GM18502 (cell line): ENCODE measurements at regions not wholly inside any gene's neighbourhood (a gene's known extent, or its start where the extent isn't known, plus 50 kb on each side); places are given as distances from the start of the nearest gene placed in this dataset.
"Not testable (repeated sequence)": the region's sequence is repeated elsewhere in the genome, so short reads cannot be mapped to it uniquely, and the experiment has no call there.

Experiments used
- ATAC-seq: cut with Tn5 transposase; IDR thresholded peaks from one replicate; pipeline ENCODE4 v1.9.1; 2021; ENCODE audit warnings: mild to moderate bottlenecking; ENCODE audit not compliant: unreplicated experiment, poor library complexity

DNA sequence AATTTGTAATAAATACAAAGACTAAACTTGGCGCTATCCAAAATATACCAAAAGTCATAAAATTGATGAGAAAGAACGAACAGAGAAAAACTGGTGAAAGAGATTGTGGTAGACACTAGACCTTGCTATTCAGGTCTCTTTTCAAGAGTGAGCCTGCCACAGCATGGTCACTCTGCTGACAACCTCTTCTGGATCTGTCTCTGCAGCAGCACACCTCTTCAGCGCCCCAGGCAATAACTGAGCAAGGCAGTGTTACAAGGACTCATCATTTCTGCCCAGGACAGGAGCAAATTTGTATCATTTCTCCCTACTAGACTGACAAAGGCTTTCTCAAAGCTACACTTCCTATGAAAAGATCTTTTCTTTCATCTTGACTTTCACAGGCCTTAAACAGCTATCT, 976.0 kb downstream of the DNAJB9 start:
- no peak for ATAC-seq

DNA sequence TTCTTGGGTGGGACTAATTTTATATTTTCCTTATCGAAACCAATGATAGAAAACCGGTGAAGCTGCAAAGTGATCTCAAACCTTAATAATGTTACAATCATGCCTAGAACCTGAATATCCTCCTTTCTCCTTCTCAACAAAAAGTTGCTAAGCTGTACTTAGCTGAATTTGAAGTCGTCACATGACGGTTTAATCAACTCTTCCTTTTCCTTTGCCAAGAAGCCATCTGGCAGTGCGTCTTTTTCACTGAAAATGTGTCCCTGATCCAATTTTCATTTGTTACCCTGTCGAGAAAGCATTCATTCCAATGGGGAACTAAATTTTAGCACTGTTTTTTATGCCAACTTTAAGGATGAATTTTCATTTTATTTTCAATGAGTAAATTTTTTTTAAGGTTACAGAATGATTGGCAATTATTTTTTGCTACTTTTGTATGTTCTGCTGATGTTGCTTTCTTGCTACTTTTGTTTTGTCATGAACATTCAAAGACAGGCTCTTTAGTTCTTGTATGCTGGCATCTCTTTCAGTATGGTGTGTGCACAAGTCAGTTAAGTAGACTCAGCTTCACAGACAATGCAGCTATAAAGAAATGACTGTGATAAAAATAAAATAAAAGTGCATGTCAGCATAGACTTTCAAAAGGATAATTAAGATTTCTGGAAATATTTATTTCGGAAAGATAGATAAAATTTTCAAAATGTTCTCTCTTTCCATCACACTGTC, 980.0 kb downstream of the DNAJB9 start:
- ATAC-seq, result no peak

DNA sequence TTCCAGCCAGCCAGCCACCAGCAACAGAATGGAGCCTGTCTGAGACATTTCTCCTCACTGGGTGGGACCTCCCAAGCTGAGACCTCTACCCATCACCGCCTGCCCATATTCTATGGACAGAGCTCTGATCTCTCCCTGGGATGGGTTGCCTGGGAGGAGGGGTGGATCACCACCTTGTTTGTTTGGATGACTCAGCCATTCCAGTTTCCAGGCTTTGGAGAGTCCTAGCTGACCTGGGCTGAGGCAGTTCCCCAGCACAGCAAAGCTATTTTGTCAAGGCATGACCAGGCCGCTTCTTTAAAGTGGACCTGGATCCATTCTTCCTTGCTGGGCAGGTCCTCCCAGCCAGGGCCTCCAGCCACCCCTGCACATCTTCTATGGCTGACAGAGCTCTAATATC, 982.3 kb downstream of the DNAJB9 start:
- no peak for ATAC-seq

DNA sequence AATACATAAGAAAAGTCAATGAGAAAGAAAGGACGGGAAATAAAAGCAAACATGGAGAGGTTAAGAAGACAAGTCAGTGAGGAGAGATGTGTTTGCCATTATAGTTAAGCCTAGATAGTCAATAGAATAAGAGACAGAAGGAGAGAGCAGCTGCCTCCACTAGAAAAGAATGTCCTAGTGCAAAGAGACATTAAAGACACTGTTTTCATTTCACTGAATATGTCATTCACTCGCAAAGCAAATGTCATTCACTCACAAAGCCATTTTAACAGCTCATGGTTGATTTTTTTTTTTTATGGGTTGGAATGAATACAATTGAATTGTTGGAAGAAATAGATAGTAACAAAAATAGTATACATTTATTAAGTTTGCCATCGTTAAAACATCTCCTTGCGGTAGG, 1007.6 kb downstream of the DNAJB9 start:
- ATAC-seq, result no peak

DNA sequence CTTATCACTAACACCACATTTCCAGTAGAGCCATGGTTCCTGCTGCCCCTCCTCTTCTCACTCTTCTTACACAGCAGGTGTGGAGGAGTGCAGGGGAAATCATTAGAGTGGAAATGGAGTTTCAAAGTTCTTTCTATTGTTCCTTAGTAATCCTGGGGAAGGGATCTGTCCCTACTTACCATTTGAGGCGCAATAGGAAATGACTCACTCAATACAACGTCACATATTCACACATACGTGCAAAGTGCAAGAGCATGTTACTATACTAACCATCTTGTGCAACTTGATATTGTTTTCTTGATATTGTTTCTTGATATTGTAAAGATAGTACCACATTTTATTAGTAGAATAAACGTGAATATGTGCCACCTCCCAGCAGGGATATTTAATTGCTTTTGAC, 1010.2 kb downstream of the DNAJB9 start:
- no peak for ATAC-seq

DNA sequence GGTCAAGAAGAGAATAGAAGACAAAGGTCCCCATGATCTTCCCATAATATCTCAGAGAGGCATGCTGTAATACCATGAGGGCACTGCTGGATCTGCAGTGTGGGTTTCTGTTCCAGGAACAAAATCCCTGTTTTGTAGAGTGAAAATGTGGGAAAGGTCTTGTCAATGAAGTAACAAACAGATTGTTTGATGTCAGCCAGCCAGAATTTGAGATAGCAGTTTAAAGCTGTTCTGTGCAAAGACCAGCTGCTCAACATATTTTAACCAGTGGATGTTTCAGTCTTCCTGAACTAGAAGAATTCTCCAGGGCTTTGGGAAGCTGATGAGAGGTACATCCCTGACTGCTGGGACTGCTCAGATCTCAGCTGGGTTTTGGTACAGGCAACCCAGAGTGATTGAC, 1012.5 kb downstream of the DNAJB9 start:
- no peak for ATAC-seq

DNA sequence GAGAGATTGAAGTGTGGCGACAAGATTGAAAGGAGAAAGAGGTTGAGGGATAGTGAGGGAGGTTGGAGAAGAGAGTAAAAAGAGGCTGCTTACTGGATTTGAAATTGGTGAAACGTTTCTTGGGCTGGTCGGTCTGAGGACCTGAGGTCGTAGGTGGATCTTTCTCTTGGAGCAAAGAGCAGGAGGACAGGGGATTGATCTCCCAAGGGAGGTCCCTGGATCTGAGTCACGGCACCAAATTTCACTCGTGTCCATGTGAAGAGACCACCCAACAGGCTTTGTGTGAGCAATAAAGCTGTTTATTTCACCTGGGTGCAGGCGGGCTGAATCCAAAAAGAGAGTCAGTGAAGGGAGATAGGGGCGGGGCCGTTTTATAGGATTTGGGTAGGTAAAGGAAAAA, 1027.3 kb downstream of the DNAJB9 start:
- ATAC-seq, result not testable (repeated sequence)

DNA sequence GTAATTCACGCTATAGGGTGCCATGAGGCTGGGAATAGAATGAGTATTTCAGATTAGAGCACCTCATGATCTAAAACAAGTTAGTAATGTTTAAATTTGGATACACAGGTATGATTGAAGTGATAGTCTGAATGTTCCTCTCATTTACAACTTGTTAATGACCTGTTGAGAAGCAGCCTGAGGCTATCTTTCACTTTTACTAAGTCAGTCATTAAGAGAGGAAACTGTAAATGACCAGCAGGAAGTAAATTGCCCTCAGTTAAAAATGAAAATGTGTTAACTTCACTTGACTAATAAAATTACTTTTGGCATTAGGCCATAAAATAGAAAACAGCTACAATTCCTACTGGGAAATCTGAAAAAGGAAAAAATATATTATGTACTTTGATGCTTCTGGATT, 1042.0 kb downstream of the DNAJB9 start:
- ATAC-seq, result no peak

DNA sequence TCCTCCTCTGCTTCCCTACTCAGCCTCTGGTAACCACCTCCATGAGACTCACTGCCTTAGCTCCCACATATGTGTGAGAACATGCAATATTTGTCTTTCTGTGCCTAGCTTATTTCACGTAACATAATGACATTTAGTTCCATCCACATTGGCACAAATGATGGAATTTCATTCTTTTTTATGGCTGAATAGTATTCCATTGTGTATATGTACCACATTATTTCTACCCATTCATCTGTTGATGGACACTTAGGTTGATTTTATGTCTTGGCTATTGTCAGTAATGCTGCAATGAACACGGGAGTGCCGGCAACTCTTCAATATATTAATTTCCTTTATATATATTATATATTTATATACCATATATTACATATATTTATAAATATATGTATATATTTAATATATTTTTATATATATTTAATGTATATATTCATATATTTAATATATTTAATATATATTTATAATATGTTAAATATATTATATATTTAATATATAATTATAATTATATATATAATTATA, 1046.9 kb downstream of the DNAJB9 start:
- no peak for ATAC-seq

DNA sequence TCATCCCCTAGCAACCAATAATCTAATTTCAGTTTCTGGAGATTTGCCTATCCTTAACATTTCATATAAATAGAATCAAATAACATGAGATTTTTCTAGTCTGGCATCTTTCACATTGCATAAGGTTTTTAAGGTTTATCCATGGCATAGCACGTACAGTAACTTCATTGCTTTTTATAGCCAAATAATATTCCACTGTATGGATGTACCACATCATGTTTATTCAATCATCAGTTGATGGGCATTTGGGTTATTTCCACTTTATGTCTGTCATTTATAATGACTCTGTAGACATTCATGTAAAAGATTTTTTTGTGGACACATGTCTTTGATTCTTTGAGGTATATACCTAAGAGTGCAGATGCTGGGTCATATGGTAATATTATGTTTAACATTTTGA, 1052.6 kb downstream of the DNAJB9 start:
- ATAC-seq, result no peak

DNA sequence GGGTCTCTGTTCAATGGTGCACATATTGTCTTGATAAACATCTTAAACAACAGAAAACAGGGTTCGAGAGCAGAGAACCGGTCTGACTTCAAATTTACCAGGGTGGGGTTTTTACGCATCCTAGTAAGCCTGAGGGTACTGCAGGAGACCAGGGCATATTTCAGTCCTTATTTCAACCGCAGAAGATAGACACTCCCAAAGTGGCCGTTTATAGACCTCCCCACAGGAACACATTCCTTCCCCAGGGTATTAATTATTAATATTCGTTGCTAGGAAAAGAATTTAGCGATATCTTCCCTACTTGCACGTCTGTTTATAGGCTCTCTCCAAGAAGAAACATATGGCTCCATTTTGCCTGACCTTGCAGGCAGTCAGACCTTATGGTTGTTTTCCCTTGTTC, 1063.2 kb downstream of the DNAJB9 start:
- ATAC-seq, result not testable (repeated sequence)

DNA sequence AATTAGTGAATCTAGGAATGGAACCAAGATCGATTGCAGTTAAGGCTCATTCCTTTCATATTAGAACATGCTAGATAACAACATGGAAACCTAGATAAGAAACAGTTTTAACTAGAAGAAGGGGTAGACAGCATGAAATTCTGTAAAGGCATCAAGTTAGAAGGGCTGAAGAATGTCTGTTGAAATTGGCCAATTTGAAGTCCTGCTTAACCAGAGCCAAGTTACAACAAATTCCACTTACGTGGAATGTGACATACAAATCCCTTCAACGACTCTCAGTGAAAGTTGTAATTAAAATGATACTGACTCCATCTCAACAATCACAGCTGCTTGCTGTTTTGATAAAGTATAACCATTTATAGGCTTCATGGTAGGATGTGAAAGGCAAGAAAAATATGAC, 1065.7 kb downstream of the DNAJB9 start:
- ATAC-seq, result no peak

DNA sequence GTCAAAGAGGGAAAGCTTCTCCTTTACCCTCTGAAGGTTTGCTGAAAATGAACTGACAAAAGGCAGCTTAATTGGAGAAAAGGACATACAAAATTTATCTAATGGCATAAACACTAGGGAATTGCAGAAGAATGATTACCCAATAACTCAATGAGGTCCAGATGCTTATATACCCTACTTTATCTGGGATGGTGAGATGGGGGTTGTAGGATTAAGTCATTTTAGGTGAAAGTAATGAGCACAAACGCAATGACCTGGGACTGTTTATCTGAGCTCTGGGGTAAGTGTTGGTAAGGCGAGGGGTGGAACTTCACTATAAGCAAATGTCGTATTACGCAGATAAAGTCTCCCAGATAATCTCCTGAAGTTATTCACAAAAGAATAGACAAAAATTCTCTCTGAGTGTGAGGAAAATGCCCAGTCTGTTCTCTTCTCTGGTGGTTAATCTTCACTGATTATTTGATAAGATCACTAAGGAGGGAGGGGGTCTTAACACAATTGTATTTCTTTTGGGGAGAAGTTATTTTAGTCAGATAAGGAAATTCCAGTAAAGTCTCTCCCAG, 1067.8 kb downstream of the DNAJB9 start:
- no peak for ATAC-seq

DNA sequence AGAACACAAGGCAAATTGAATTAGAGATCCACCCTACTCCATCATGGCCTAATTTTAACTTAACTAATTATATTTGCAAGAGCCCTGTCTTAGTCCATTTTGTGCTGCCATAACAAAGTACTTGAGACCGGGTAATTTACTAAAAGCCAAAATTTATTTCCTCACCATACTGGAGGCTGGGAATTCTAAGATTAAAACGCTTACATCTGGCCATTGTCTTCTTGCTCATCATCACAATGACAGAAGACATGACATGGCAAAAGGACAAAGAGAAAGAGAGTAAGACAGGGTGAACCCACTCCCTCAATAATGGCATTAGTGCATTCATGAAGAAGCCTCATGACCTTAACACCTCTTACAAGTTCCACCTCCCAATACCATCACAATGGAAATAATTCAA, 1068.6 kb downstream of the DNAJB9 start:
- no peak for ATAC-seq

DNA sequence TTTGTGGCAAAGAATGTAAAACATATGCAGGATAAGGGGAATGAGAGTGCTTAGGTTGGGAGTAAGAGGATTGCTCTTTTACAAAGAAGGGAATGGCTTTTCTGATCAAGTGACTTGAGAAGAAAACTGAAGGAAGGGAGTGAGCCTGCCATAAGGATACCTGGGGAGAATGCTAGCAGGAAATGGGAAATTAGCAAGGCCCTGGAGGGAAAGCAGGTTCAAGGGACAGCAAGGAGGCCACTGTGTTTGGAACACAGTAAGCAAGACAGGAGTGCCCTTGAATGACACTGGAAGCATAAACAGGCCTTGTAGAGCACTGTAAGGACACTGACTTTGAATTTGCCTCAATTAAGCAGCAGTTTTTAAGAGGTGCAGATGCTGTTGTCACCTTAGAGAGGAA, 1069.9 kb downstream of the DNAJB9 start:
- ATAC-seq, result no peak

DNA sequence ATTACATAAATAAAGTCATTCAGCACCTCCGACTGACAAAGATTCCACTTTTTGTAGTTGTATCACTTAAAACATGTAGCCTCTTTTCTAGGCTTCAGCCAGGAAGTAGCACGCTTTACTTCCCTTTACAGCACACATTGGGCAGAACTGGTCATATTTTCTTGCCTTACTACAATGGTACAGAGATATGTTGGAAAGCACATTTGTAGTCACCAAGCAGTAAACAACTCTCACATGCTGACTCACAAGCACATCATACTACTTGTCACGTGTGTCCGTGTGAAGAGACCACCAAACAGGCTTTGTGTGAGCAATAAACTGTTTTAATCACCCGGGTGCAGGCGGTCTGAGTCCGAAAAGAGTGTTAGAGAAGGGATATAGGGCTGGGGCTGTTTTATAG, 1071.8 kb downstream of the DNAJB9 start:
- no peak for ATAC-seq

DNA sequence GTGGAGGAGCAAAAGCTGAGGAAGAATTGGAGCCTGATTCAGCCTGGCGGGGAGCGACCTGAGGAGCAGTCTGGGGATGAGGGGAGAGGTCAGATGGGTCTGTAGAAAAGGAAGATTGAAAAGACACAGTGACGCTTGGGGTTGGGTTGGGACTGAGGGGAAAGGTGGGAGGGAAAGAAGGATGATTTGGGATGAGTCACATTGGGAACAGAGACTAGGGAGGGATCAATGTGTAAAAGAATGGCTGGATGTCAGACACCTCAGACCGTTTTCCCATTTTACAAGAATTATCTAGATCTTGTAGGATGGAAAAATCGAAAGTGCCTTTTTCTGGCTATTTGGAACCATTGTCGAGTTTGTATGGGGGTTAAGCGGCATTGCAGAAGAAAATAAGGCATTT, 1076.5 kb downstream of the DNAJB9 start:
- ATAC-seq, result no peak

DNA sequence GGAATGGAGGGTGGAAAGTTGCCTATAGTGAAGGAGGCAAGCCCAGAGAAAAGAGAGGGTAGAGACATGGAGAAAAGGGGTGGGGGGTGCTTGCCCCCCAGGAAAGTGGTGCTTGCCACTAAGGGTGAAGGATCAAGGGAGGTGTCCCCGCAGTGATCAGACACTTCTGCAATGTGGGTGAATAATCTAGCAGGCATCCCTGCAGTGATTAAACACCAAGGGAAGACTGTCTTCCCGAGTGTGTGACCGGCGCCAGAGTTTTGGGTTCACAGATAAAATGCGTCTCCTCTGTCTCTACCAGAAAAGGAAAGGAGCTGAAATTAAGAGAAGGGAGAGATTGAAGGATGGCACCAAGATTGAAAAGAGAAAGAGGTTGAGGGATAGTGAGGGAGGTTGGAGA, 1076.9 kb downstream of the DNAJB9 start:
- not testable (repeated sequence) for ATAC-seq

DNA sequence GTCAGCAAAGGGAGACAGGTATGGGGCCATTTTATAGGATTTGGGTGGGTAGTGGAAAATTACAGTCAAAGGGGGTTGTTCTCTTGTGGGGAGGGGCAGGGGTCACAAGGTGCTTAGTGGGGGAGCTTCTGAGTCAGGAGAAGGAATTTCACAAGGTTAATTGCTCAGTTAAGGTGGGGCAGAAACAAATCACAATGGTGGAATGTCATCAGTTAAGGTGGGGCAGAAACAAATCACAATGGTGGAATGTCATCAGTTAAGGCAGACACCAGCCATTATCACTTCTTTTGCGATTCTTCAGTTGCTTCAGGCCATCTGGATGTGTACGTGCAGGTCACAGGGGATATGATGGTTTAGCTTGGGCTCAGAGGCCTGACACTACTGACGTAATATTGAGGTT, 1077.6 kb downstream of the DNAJB9 start:
- ATAC-seq, result not testable (repeated sequence)

DNA sequence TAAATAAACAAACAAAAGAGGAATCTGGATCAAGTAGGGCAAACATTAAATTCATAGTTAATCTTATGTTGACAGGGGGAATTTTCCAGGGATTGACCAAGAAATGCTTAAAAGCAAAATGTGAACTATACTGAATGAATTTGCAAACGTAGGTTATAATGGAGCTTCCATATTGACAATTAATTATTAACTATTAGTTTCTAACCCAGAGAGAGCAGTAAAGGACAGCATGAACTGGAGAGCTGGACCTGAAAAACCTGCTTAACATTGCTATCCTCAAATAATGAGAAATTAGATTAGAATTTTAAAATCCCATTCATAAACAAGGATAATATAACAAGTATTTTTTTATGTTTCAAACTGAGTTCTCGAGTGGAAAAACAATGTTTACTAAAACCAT, 1089.6 kb downstream of the DNAJB9 start:
- ATAC-seq, result no peak

DNA sequence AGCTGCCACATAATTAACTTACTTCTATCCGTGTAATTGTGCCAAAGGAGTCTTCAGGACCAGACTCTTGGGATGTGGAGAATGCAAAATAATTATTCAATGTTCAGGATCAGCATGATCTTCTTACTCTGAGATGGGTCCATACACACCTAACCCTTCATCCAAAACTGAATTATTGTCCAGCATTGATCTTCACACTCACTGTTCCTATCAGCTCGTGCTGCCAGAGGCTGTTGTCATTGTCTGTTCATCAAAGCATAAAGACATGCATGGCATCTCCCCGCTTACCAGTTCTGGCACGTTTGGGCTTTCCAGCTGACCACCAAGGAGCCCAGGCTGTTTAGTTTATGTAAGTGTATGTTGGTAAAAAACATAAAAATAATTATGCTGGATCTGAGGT, 1090.7 kb downstream of the DNAJB9 start:
- no peak for ATAC-seq

DNA sequence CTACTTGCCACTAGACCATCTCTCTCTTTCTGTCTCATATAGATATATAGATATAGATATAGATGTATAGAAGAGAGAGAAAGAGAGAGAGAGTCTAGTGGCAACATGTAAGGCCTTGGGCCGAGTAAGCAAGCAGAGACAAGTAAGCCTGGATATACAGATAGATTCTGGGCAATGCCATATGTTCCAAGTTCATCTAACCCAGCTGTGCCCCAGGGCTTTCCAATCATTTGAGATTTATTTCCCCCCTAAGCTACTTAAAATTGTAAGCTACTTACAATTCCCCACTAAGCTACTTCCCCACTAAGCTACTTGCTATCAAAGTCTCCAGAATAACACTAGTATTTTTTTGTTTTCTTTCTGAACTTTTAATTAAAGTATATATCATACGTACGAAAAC, 1094.1 kb downstream of the DNAJB9 start:
- no peak for ATAC-seq
